ENCODE measurements at regions not wholly inside any gene's neighbourhood (a gene's known extent, or its start where the extent isn't known, plus 50 kb on each side); places are given as distances from the start of the nearest gene placed in this dataset.
"Not testable (repeated sequence)": the region's sequence is repeated elsewhere in the genome, so short reads cannot be mapped to it uniquely, and the experiment has no call there.

DNA sequence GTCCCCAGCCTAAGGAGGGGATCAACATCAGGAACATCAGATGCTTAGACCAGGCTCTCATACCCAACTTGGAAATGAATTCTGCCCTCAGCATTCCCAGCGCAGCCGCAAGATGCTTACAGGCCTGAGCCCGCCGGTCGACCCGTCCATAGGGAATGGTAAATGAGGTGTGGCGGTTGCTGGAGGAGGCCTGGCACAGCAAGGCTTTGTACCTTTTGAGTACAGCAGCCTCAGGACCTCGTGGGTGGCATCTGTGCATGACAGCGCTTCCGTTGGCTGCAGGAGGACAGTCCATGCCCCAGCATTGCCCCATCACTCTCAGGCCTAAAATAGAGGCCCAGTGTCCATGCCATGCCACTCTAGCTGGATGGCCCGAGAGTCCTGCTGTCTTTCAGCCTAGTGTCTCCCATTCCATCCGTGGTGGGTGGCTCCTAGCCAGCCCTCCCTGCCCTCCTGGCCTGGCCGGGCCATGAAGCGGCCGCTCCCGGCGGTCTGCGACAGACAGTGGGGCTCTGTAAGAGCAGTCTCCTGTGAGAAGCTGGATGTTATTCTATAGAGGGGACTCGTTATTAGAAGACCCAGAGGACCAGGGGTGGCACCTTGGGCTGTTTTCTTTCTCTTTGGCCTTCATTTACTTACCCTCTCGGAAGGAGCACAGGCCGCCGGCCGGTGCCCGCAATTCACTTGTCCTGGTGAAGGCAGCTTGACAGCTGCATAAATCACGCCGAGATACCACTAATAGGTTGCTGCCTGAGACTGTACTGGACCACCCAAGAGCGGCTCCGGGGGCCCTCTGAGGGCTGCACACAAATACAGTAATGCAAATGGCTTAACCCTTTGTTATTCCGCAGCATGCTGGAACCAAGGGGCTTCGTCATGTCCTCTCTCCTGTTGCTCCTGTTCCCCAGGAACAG lies 223.5 kb upstream of the TUT7 start:
- Histone ChIP-seq H3K27me3 (ENCODE audit: control insufficient read depth in 2 of 2, insufficient read depth in 2 of 2, low read length in 2 of 2) (no peaks in the 10 kb centered on the region), H3K4me1 (ENCODE audit: control insufficient read depth in 2 of 2, insufficient read depth in 2 of 2, low read length in 2 of 2) (no peaks in the 10 kb centered on the region), H3K4me3 (ENCODE audit: low read length in 2 of 2) (no peak overlapping the region), H3K27ac (ENCODE audit: low read depth in 2 of 2, low read length in 2 of 2) (no peak overlapping the region), H3K9me3 (ENCODE audit: control insufficient read depth in 2 of 2, low read length in 2 of 2) (no peaks in the 10 kb centered on the region), H3K36me3 (ENCODE audit: control insufficient read depth in 2 of 2, insufficient read depth in 2 of 2, low read length in 2 of 2) (no peaks in the 10 kb centered on the region), H3K9ac (ENCODE audit: low read depth in 1 of 2, low read length in 2 of 2) (no peak overlapping the region)

- H3K4me1 ChIP-seq (ENCODE audit: control insufficient read depth in 2 of 2, insufficient read depth in 2 of 2, low read length in 2 of 2): no peaks in the 10 kb centered on the region
- H3K9me3 ChIP-seq (ENCODE audit: control insufficient read depth in 2 of 2, low read length in 2 of 2): no peaks in the 10 kb centered on the region
- no peaks in the 10 kb centered on the region for H3K27me3 ChIP-seq (ENCODE audit: control insufficient read depth in 2 of 2, insufficient read depth in 2 of 2, low read length in 2 of 2)
- no peaks in the 10 kb centered on the region for H3K36me3 ChIP-seq (ENCODE audit: control insufficient read depth in 2 of 2, insufficient read depth in 2 of 2, low read length in 2 of 2)
- no peak overlapping the region for H3K4me3 ChIP-seq (ENCODE audit: low read length in 2 of 2)
- H3K9ac ChIP-seq (ENCODE audit: low read depth in 1 of 2, low read length in 2 of 2): no peak overlapping the region
- H3K27ac ChIP-seq (ENCODE audit: low read depth in 2 of 2, low read length in 2 of 2): no peak overlapping the region
Observed at GRCh38 chr9:86575825-86576525, 221.8 kb upstream of the TUT7 start.

DNA sequence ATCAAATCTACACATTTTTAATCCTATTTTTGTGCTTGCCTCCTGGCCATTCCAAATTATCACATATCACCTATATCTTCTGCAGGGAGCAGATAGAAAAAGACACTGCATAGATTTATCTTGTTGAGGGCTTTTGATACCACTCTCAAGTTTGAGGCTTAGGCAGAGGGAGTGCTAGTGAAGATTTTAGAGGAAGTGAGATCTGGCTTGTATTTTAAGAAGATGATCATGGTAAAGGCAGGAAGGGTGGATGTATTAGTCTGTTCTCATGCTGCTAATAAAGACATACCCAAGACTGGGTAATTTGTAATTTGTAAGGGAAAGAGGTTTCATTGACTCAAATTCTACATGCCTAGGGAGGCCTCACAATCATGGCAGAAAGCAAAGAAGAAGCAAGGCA lies 220.9 kb upstream of the TUT7 start:
- Histone ChIP-seq H3K27ac (ENCODE audit: low read depth in 2 of 2, low read length in 2 of 2) (no peak overlapping the region), H3K9me3 (ENCODE audit: control insufficient read depth in 2 of 2, low read length in 2 of 2) (no peaks in the 10 kb centered on the region), H3K4me1 (ENCODE audit: control insufficient read depth in 2 of 2, insufficient read depth in 2 of 2, low read length in 2 of 2) (no peaks in the 10 kb centered on the region), H3K27me3 (ENCODE audit: control insufficient read depth in 2 of 2, insufficient read depth in 2 of 2, low read length in 2 of 2) (no peaks in the 10 kb centered on the region), H3K4me3 (ENCODE audit: low read length in 2 of 2) (no peak overlapping the region), H3K36me3 (ENCODE audit: control insufficient read depth in 2 of 2, insufficient read depth in 2 of 2, low read length in 2 of 2) (no peaks in the 10 kb centered on the region), H3K9ac (ENCODE audit: low read depth in 1 of 2, low read length in 2 of 2) (no peak overlapping the region)

DNA sequence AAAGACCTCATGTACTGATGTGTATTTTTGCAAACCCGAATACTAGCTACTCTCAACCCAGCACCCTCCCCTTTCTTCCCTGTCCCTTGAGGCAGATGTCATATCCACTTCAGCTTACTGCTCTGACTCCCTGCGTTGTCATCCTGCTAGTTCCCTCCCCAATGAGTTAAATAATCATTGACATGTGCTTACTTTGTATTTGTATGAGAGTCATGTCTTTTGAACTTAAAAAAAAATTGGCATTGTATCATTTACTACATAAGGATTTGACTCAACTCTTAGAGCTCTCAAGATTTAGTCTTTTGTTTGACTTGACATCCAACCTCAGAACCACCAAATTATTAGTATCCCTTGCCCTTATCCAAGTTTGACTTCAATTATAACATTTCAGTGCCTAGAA lies 219.7 kb upstream of the TUT7 start:
- H3K4me1 ChIP-seq (ENCODE audit: control insufficient read depth in 2 of 2, insufficient read depth in 2 of 2, low read length in 2 of 2): no peaks in the 10 kb centered on the region
- no peak overlapping the region for H3K27ac ChIP-seq (ENCODE audit: low read depth in 2 of 2, low read length in 2 of 2)
- H3K4me3 ChIP-seq (ENCODE audit: low read length in 2 of 2): no peak overlapping the region
- H3K27me3 ChIP-seq (ENCODE audit: control insufficient read depth in 2 of 2, insufficient read depth in 2 of 2, low read length in 2 of 2): no peaks in the 10 kb centered on the region
- no peak overlapping the region for H3K9ac ChIP-seq (ENCODE audit: low read depth in 1 of 2, low read length in 2 of 2)
- no peaks in the 10 kb centered on the region for H3K36me3 ChIP-seq (ENCODE audit: control insufficient read depth in 2 of 2, insufficient read depth in 2 of 2, low read length in 2 of 2)
- no peaks in the 10 kb centered on the region for H3K9me3 ChIP-seq (ENCODE audit: control insufficient read depth in 2 of 2, low read length in 2 of 2)

DNA sequence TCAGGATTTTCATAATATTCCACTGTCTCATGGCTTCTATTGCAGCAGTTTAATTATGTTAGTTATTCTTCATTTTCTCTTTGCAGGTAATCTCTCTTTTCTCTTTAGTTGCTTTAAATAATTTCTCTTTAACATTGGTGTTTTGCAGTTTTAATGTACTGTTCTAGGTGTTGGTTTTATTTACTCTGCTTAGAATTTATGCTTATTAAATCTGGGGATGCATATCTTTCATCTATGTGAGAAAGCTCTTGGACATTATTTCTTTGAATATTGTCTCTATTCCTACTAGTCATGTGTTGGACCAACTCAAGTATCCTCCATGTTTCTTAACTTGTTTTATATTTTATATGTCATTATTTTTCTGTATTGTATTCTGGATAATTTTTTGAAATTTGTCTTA lies 218.7 kb upstream of the TUT7 start:
- H3K4me3 ChIP-seq (ENCODE audit: low read length in 2 of 2): no peak overlapping the region
- H3K9ac ChIP-seq (ENCODE audit: low read depth in 1 of 2, low read length in 2 of 2): no peak overlapping the region
- no peaks in the 10 kb centered on the region for H3K27me3 ChIP-seq (ENCODE audit: control insufficient read depth in 2 of 2, insufficient read depth in 2 of 2, low read length in 2 of 2)
- H3K27ac ChIP-seq (ENCODE audit: low read depth in 2 of 2, low read length in 2 of 2): no peak overlapping the region
- no peaks in the 10 kb centered on the region for H3K36me3 ChIP-seq (ENCODE audit: control insufficient read depth in 2 of 2, insufficient read depth in 2 of 2, low read length in 2 of 2)
- no peaks in the 10 kb centered on the region for H3K4me1 ChIP-seq (ENCODE audit: control insufficient read depth in 2 of 2, insufficient read depth in 2 of 2, low read length in 2 of 2)
- peaks cover 0 to 2% of the 10 kb centered on the region in 2 donors for H3K9me3 ChIP-seq (ENCODE audit: control insufficient read depth in 2 of 2, low read length in 2 of 2)

GRCh38 chr9:86565603-86566002 lies 211.4 kb upstream of the TUT7 start:
- H3K27me3 ChIP-seq (ENCODE audit: control insufficient read depth in 2 of 2, insufficient read depth in 2 of 2, low read length in 2 of 2); H3K9ac ChIP-seq (ENCODE audit: low read depth in 1 of 2, low read length in 2 of 2); H3K4me3 ChIP-seq (ENCODE audit: low read length in 2 of 2); H3K27ac ChIP-seq (ENCODE audit: low read depth in 2 of 2, low read length in 2 of 2); H3K36me3 ChIP-seq (ENCODE audit: control insufficient read depth in 2 of 2, insufficient read depth in 2 of 2, low read length in 2 of 2); H3K4me1 ChIP-seq (ENCODE audit: control insufficient read depth in 2 of 2, insufficient read depth in 2 of 2, low read length in 2 of 2); H3K9me3 ChIP-seq (ENCODE audit: control insufficient read depth in 2 of 2, low read length in 2 of 2): not testable (repeated sequence)

- no peaks in the 10 kb centered on the region for H3K4me1 ChIP-seq (ENCODE audit: control insufficient read depth in 2 of 2, insufficient read depth in 2 of 2, low read length in 2 of 2)
- H3K27ac ChIP-seq (ENCODE audit: low read depth in 2 of 2, low read length in 2 of 2): no peak overlapping the region
- H3K36me3 ChIP-seq (ENCODE audit: control insufficient read depth in 2 of 2, insufficient read depth in 2 of 2, low read length in 2 of 2): no peaks in the 10 kb centered on the region
- H3K4me3 ChIP-seq (ENCODE audit: low read length in 2 of 2): no peak overlapping the region
- no peak overlapping the region for H3K9ac ChIP-seq (ENCODE audit: low read depth in 1 of 2, low read length in 2 of 2)
- H3K27me3 ChIP-seq (ENCODE audit: control insufficient read depth in 2 of 2, insufficient read depth in 2 of 2, low read length in 2 of 2): no peaks in the 10 kb centered on the region
- H3K9me3 ChIP-seq (ENCODE audit: control insufficient read depth in 2 of 2, low read length in 2 of 2): peaks cover 0 to 2% of the 10 kb centered on the region in 2 donors
Observed at GRCh38 chr9:86563936-86564335, 209.7 kb upstream of the TUT7 start.

GRCh38 chr9:86563350-86563749 lies 209.1 kb upstream of the TUT7 start:
- Histone ChIP-seq H3K9me3 (ENCODE audit: control insufficient read depth in 2 of 2, low read length in 2 of 2) (peaks cover 0 to 2% of the 10 kb centered on the region in 2 donors), H3K4me3 (ENCODE audit: low read length in 2 of 2) (no peak overlapping the region), H3K27ac (ENCODE audit: low read depth in 2 of 2, low read length in 2 of 2) (no peak overlapping the region), H3K27me3 (ENCODE audit: control insufficient read depth in 2 of 2, insufficient read depth in 2 of 2, low read length in 2 of 2) (no peaks in the 10 kb centered on the region), H3K9ac (ENCODE audit: low read depth in 1 of 2, low read length in 2 of 2) (no peak overlapping the region), H3K36me3 (ENCODE audit: control insufficient read depth in 2 of 2, insufficient read depth in 2 of 2, low read length in 2 of 2) (no peaks in the 10 kb centered on the region), H3K4me1 (ENCODE audit: control insufficient read depth in 2 of 2, insufficient read depth in 2 of 2, low read length in 2 of 2) (no peaks in the 10 kb centered on the region)

DNA sequence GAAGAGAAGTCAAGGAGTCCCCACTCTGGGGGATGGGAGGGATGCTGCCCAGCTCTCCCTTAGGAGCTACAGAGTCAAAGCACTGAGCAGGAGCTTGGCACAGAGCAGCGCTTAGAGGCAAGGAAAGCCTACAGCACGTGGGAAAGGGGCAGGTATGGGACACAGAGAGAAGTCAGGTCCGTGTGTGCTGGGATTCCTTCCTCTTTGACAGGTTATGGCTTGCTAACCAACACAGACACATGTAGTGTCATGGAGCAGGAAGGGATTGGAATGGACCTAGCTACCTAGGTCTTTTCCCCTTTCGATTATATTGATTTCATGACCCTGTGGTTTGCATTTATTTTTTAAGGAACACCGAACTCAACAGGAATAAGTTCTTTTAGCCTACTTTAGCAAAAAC lies 208.5 kb upstream of the TUT7 start:
- Histone ChIP-seq H3K27me3 (ENCODE audit: control insufficient read depth in 2 of 2, insufficient read depth in 2 of 2, low read length in 2 of 2) (no peaks in the 10 kb centered on the region), H3K9ac (ENCODE audit: low read depth in 1 of 2, low read length in 2 of 2) (no peak overlapping the region), H3K4me3 (ENCODE audit: low read length in 2 of 2) (no peak overlapping the region), H3K27ac (ENCODE audit: low read depth in 2 of 2, low read length in 2 of 2) (no peak overlapping the region), H3K36me3 (ENCODE audit: control insufficient read depth in 2 of 2, insufficient read depth in 2 of 2, low read length in 2 of 2) (no peaks in the 10 kb centered on the region), H3K9me3 (ENCODE audit: control insufficient read depth in 2 of 2, low read length in 2 of 2) (no peaks in the 10 kb centered on the region), H3K4me1 (ENCODE audit: control insufficient read depth in 2 of 2, insufficient read depth in 2 of 2, low read length in 2 of 2) (no peaks in the 10 kb centered on the region)

- Histone ChIP-seq H3K9ac (ENCODE audit: low read depth in 1 of 2, low read length in 2 of 2) (no peak overlapping the region), H3K36me3 (ENCODE audit: control insufficient read depth in 2 of 2, insufficient read depth in 2 of 2, low read length in 2 of 2) (no peaks in the 10 kb centered on the region), H3K27me3 (ENCODE audit: control insufficient read depth in 2 of 2, insufficient read depth in 2 of 2, low read length in 2 of 2) (no peaks in the 10 kb centered on the region), H3K9me3 (ENCODE audit: control insufficient read depth in 2 of 2, low read length in 2 of 2) (no peaks in the 10 kb centered on the region), H3K27ac (ENCODE audit: low read depth in 2 of 2, low read length in 2 of 2) (no peak overlapping the region), H3K4me1 (ENCODE audit: control insufficient read depth in 2 of 2, insufficient read depth in 2 of 2, low read length in 2 of 2) (no peaks in the 10 kb centered on the region), H3K4me3 (ENCODE audit: low read length in 2 of 2) (no peak overlapping the region)
Observed at GRCh38 chr9:86557918-86558317, 203.7 kb upstream of the TUT7 start.
